ENCODE measurements at regions not wholly inside any gene's neighbourhood (a gene's known extent, or its start where the extent isn't known, plus 50 kb on each side); places are given as distances from the start of the nearest gene placed in this dataset.

DNA sequence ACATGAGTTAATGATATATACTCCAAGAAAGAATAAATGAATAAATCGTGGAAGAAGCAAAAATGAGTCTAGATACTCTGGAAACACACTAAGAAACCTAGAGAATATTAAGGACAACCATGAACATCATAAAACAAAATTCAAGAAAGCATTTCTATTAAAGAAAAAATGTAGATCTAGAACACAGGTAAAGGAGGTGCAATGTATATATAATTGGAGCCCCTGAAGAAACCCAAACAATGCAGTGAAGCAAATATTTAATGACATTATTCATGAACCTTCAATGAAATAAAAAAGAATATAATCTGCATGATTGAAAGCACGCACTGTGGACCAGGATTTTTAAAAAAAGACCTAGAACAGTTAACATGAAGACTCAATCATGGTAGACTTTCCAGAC lies 150.1 kb downstream of the ATPSCKMT start:
- no peak for DNase-seq (ENCODE audit: low spot score)
- ChIA-PET POLR2A (ENCODE audit: low non-redundant PET) (no interaction called here), CTCF (no interaction called here)
- TF ChIP-seq, protein P1, sequence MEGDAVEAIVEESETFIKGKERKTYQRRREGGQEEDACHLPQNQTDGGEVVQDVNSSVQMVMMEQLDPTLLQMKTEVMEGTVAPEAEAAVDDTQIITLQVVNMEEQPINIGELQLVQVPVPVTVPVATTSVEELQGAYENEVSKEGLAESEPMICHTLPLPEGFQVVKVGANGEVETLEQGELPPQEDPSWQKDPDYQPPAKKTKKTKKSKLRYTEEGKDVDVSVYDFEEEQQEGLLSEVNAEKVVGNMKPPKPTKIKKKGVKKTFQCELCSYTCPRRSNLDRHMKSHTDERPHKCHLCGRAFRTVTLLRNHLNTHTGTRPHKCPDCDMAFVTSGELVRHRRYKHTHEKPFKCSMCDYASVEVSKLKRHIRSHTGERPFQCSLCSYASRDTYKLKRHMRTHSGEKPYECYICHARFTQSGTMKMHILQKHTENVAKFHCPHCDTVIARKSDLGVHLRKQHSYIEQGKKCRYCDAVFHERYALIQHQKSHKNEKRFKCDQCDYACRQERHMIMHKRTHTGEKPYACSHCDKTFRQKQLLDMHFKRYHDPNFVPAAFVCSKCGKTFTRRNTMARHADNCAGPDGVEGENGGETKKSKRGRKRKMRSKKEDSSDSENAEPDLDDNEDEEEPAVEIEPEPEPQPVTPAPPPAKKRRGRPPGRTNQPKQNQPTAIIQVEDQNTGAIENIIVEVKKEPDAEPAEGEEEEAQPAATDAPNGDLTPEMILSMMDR (conservative IDR thresholded peaks at IDR 0.05; ENCODE audit: low read depth), result no peak
- no peak overlapping the region for H3K27ac ChIP-seq

DNA sequence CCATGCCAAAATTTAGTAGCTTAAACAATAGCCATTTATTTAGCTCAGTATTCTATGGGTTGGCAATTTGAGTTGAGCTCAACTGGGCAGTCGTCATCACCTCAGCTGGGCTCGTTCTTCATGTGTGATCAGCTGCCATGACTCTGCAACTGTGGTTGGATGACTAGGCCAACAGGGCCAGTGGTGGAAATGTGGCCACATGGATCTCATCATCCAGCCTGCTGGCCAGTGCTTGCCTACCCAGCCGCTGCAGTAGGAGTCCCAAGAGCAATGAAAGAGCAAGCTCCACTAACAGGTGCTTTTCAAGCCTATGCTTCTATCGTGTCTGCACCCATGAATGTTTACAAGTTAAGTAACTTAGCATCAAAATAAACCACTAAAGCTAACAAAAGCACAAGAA lies 158.0 kb downstream of the ATPSCKMT start:
- no peak for DNase-seq (ENCODE audit: low spot score)
- ChIA-PET POLR2A (ENCODE audit: low non-redundant PET) (no interaction called here), CTCF (no interaction called here)
- TF ChIP-seq, protein P1 (conservative IDR thresholded peaks at IDR 0.05; ENCODE audit: low read depth), result no peak
- H3K27ac ChIP-seq, result no peak overlapping the region

DNA sequence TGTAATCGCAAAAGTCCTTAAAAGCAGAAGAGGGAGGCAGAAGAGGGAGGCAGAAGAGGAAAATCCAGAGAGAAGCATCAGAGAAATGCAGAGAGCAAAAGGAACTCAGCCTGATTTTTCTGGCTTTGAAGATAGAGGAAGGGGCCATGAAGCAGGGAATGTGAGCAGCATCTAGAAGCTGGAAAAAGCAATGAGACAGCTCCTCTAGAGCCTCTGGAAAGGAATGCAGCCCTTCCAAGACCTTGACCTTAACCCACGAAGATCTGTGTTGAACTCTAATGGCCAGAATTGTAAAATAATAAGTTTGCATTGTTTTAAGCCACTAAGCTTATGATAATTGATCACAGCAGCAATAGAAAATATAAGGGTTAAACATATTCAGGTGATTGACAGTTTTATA lies 159.6 kb downstream of the ATPSCKMT start:
- POLR2A ChIA-PET (ENCODE audit: low non-redundant PET), result no interaction called here
- H3K27ac ChIP-seq, result no peak overlapping the region
- CTCF ChIA-PET, result no interaction called here
- TF ChIP-seq, protein P1 (conservative IDR thresholded peaks at IDR 0.05; ENCODE audit: low read depth), result no peak
- DNase-seq (ENCODE audit: low spot score), result no peak

DNA sequence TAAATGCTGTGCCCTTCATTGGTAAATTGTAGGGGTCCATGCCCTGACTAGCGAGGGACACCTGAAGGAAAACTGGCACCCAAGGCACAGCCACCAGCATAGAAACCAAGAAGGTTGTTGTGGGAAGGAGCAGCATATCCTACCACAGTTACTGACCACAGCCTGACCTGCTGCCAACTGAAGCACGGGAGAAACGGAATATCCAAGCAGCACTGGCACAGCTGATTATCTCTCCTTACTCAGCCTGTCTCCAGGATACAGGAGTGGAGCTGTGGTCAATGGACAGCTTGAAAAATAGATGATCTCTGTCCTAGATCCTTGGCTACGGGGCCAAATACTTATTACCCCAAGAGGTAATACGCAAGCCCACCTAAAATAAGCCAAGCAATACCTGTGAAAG lies 164.5 kb downstream of the ATPSCKMT start:
- TF ChIP-seq, protein P1 (conservative IDR thresholded peaks at IDR 0.05; ENCODE audit: low read depth), result no peak
- CTCF ChIA-PET, result no interaction called here
- DNase-seq (ENCODE audit: low spot score), result no peak
- no peak overlapping the region for H3K27ac ChIP-seq
- POLR2A ChIA-PET (ENCODE audit: low non-redundant PET), result no interaction called here

DNA sequence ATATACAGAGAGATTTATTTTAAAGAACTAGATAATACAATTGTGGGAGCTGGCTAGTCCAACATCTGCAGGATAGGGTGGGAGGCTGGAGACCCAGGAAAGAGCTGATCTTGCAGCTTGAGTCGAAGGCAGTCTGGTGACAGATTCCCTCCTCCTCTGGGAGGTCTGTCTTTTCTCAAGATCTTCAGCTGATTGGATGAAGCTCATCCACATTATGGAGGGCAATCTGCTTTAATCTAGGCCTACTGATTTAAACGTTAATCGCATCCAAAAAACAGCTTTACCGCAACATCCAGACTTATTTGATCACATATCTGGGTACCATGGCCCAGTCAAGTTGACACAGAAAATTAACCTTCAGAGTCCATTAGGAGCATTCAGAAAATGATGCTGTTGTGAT lies 168.1 kb downstream of the ATPSCKMT start:
- POLR2A ChIA-PET (ENCODE audit: low non-redundant PET), result no interaction called here
- TF ChIP-seq, protein P1 (conservative IDR thresholded peaks at IDR 0.05; ENCODE audit: low read depth), result no peak
- CTCF ChIA-PET, result no interaction called here
- DNase-seq (ENCODE audit: low spot score), result no peak
- no peak overlapping the region for H3K27ac ChIP-seq

DNA sequence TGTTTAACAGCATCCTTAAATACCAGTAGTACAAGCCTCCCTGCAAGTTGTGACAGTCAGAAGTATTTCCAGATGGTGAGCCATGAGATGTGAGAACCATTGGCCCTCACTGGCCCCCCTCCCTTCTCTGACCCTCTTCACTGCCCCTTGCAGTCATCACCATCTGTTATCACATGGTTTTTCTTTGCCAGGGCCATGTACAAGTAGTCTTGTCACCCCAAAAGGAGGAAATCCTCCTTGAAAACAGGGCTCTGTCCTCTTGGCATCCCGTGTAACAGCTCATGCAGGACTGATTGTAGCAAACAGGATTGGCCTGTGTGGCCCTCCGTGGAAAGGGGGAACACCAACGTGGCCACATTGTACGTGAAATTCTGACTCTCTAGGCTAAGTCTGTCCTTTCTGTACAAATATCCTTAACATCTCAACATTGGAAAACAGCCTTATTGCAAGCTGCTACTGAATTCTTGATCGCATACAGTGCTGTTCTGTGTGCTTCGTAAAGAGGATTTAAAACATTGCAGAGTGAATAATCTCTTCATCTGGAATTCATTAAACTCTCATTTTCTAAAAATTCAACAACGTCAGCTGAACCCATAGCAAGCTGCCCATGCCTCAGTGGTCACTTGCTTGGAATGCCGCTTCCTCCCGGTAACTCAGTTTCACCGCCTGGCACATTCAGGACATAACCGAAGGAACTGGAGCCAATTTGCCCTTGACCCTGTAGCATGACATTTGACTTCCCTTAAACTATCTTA lies 171.7 kb downstream of the ATPSCKMT start:
- no peak for DNase-seq (ENCODE audit: low spot score)
- H3K27ac ChIP-seq, result no peak overlapping the region
- ChIA-PET POLR2A (ENCODE audit: low non-redundant PET) (no interaction called here), CTCF (no interaction called here)
- TF ChIP-seq, protein P1 (conservative IDR thresholded peaks at IDR 0.05; ENCODE audit: low read depth), result no peak

Data from RWPE1 (cell line).